ENCODE measurements at regions not wholly inside any gene's neighbourhood (a gene's known extent, or its start where the extent isn't known, plus 50 kb on each side); places are given as distances from the start of the nearest gene placed in this dataset.
"Not testable (repeated sequence)": the region's sequence is repeated elsewhere in the genome, so short reads cannot be mapped to it uniquely, and the experiment has no call there.

DNA sequence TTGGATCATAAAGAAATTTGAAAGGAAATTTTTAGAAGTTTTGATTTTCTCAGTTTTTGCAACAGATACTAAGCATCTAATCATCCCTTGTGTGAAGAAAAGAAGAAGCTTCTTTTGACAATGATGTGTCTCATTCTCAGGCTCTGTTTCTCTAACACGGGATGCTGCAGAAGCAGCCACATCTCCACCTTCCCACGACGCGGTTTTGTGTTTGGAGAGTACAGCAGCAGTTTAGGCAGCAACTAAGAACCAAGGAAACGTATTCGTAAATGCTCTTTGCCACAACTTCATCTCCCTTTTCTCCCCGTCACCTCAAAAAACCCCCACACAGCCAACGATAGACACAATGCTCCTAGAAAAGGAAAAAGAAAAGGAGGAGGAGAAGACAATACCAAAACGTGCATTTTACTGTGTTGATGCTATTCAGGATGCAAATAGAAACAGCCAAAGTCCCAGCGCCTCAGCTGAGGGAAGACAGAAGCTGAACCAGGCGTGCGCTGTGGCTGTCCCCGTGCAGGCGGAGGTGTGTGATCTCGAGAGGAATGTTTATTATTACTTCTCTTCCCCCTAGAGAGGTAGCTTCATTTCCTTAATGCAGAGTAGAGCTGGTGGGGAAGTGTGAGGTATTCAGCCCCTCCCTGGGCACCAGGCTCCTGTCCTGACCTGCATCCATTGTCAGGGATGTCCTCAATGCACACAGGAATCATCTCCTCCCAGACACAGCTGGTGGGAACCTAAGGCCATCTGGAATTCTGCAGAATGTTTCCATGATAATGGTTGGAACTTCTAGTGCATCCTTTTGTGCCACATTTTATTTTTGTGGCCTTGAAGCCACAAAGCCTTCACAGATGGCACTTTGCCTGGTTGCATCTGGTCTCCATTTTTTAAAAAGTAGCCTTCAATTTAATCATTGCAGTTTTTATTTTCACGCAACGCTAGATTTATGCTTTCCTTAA, 174.6 kb upstream of the KLF6 start:
- DNase-seq (ENCODE audit: low read depth in 2 of 2) = no peak

DNA sequence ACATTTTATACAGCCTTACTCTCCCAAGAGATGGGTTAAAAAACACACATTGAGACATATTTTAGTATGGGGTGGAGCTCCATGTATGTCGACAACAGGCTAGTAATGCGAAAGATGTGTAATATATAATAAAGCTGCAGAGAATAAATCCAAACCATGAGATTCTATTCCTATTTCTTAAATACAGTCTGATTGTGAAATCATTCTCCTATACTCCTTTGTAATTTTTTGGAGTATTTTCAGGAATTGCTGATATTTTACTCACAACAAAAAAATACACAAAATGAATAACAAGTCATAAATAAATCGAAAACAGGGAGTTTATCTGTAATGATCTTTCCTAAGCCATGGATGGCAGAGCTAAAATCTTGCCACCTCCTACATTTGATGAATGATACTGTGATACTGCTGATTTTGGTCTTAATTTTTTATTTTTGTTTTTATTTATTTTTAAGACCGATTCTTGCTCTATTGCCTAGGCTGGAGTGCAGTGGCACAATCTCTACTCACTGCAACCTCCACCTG, 173.5 kb upstream of the KLF6 start:
- DNase-seq (ENCODE audit: low read depth in 2 of 2) = no peak

DNA sequence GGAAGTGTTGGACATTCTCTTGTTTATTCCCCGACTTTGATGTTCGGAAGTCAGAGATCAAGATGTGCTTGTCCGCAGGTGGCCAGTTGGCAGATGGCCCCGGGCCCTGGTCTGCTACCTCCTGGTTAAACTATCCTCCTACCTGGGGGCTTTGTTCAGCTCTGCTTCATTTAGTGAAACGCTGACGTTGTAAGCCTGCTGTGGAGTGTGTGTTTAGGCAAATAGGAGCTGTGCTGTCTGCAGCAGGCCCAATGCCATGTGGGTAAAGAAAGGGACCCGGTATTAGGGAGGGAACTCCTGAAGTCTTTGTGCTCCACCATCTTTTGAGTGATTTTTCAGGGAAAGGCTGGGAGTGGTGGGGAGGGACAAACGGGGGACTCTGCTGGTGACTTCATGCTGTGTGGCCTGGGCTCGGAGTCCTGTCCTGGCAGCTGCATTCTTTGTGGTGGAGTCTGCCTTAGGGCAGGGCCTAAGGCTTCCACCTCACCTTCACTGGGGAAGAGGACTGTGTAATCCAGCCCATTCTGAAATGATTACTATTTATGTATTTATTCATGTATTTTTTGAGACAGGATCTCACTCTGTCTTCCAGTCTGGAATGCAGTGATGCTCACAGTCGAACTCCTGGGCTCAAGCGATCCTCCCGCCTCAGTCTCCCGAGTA, 171.1 kb upstream of the KLF6 start:
- no peak for DNase-seq (ENCODE audit: low read depth in 2 of 2)

DNA sequence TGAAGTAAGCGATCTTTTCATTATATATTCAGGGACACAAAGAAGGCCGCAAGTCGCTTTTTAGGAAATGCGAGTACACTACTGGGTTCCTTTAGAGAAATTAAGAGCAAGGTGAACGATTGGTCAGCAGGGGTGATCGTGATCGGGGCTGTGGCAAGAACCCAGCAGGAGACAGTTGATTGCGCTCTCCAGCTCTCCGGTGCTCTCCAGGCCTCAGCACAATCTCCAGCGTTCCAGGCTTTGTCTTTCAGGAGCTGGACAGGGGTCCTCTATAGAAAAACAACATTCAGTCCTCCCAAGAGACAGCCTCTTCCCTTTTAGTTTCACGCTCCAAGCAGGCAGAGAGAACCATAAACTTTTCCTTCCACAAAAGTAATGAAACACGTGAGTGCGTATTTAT, 170.5 kb upstream of the KLF6 start:
- no peak for DNase-seq (ENCODE audit: low read depth in 2 of 2)

DNA sequence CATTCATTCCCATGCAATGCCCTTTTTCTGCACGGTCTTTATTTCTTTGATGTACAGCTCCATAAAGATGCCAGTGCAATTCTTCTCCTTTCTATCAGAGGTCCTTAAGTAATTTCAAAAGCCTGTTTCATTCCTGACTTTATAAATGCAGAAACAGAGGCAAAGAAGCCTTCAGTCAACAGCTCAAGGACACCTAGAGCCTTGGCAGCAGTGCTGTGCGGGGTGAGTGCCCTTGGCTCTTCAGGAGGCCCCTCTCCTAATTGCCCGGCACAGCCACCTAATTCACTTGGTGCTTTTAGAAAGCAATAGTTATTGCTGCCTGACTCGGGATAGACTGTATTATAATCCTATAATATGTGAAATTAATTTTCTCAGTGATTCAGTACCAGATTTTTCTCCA, 169.6 kb upstream of the KLF6 start:
- DNase-seq (ENCODE audit: low read depth in 2 of 2) = no peak

DNA sequence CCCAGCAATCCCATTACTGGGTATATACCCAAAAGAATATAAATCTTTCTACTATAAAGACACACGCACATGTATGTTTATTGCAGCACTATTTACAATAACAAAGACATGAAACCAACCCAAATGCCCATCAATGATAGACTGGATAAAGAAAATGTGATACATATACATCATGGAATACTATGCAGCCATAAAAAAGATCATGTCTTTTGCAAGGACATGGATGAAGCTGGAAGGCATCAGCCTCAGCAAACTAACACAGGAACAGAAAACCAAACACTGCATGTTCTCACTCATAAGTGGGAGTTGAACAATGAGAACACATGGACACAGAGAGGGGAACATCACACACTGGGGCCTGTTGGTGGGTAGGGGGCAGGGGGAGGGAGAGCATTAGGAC, 169.0 kb upstream of the KLF6 start:
- not testable (repeated sequence) for DNase-seq (ENCODE audit: low read depth in 2 of 2)

DNA sequence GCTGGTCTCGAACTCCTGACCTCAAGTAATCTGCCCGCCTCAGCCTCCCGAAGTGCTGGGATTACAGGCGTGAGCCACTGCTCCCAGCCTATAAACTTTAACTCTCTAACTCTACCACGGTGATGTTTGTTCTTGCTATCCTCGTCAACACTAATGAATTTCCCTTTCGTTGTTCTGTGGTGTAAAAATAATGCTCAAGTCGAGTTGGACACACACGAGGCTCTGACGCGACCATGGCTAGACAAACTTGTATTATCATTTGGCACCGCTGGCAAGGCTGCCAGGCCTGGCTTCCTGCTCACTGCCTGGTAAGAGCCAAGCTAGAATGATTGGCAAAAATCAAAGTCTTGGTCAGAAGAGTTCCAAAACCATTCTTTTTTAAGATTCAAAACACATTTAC, 167.0 kb upstream of the KLF6 start:
- DNase-seq (ENCODE audit: low read depth in 2 of 2) = no peak

DNA sequence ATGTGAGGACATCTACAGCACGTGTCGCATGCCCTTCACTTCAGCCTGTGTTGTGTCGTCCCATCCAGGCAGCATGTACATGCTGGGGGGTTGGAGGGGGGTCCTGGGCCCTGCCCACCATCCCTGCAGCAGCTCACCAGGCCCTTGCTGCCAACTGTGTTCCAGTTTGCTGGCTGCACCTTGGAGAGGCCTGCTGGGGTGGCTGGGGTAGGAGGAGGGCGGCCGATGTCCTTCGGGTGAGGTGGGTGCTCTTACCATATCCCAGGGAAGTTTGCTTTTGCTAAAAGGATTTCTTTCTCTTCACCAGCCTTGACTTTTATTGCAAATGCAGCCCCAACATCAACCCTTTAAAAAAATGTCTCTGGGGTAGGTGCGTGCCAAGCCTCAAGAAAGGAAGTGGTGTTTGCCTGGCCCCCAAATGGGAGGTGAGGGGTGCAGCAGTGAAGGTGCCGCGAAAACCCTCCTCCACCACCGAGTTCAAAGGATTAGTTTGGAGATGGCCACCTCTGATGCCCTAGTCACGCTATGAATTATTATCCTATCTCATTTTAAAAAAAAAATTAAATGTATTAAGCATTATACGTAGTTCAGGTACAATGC, 165.8 kb upstream of the KLF6 start:
- DNase-seq (ENCODE audit: low read depth in 2 of 2) = no peak

DNA sequence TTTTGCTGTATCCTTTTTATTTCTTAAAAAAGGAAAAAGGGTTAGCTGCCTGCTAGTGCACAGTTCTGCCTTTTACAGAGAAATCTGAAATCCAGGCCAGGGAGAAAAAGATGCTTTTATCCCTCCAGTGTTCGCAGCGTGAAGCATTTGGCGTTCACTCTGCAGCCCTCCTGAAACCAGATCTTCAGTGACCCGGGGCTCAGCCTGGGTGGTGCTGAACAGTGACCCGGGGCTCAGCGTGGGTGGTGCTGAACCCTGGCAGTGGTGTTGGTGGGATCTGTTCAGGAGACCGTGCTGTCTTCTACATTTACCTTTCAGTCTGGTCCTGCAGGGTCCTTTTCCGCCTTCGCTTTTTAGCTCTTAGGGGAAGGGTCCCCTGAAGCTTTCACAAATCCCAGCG, 164.7 kb upstream of the KLF6 start:
- no peak for DNase-seq (ENCODE audit: low read depth in 2 of 2)

DNA sequence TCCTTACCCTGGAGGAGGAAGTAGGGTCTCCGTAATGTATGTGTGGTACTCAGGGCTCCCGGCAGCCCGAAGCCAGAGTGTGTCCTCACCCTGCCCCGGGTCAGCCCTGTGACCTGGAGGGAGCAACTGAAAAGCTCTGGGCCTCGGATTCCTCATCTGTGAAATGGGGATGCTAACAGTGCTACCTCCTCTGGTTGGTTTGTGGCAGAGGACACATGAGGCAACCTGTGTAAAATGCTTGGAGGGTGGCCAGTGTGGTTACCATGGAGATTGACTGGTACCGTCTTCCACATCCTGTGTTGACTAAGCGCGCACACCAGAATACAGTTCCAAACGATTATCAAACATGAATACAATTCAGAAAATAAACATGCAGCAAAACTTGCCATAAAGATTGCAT, 163.8 kb upstream of the KLF6 start:
- DNase-seq (ENCODE audit: low read depth in 2 of 2) = no peak

DNA sequence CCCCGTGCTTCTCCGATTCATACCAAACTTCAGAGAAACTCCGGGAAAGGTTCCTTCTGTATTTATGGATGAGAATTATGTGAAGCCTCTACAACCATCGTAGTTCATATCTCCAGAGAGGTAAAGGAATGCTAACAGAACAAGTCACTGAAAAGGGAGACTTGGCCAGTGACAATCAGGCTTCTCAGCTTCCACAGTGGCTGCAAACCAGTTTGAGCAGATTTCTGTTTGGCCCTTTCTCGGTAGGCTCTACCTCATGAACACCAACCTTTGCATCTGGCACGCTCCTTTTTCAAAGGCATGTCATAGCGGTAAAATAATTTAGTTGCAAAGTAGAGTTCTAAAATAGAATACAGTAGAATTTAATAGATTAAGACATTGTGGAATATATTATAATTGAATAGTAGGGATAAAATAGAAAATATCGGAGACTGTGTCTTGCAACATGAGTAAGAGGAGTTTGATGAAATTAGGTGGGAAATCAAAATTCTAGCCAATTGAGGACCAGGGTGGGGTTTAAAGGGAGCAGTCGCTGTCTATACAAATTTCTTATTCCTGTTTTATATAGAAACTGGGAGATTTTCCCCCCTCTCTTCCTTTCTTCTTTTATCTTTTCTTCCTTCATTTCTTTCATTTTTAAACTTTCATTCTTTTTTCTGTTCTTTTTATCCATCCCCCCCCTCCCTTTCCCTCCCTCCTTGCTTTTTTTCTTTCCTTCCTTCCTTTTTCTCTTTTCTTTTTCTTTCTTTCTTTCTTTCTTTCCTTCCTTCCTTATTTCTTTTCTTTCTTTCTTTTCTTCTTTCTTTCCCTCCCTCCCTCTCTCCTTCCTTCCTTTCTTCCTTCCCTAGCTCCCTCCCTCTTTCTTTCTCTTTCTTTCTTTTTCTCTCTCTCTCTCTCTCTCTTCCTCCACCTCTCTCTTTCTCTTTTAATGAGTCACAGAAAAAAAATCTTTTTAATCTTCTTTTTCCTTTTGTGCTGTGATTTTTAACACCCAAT, 161.5 kb upstream of the KLF6 start:
- DNase-seq (ENCODE audit: low read depth in 2 of 2) = no peak

DNA sequence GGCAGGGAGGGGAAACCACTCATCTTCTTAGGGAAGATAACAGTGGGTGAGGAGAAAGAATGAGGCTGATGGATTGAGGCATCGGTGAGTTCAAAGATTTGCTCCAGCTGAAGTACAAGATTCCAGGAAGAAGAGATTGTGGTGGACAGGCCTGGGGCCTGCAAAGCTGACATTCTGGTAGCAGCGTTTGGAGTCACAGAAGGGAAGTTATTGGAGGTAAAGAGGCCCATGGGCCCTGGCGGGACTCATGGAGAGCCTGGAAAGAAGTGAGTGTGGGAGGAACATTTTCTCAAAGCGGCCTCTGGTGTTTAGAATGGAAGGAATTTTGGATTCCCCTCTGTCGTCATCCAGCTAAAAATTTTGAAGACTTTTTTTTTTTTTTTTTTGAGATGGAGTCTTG, 160.0 kb upstream of the KLF6 start:
- DNase-seq (ENCODE audit: low read depth in 2 of 2) = no peak

DNA sequence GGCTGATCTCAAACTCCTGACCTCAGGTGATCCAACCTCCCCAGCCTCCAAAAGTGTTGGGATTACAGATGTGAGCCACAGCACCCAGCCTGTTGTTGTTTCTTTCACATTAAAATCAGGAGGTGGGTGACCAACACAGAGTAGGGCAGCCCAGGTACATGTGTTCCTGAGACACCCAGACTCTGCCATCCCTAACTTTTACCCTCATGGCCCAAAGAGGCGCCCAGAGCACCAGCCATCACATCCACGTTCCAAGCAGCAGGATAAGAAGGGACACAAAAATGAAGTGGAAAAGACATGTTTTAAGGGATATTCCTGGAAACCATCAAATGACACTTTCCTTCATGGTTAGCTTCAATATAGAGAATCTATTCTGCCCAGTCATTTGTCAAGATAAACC, 159.6 kb upstream of the KLF6 start:
- no peak for DNase-seq (ENCODE audit: low read depth in 2 of 2)

DNA sequence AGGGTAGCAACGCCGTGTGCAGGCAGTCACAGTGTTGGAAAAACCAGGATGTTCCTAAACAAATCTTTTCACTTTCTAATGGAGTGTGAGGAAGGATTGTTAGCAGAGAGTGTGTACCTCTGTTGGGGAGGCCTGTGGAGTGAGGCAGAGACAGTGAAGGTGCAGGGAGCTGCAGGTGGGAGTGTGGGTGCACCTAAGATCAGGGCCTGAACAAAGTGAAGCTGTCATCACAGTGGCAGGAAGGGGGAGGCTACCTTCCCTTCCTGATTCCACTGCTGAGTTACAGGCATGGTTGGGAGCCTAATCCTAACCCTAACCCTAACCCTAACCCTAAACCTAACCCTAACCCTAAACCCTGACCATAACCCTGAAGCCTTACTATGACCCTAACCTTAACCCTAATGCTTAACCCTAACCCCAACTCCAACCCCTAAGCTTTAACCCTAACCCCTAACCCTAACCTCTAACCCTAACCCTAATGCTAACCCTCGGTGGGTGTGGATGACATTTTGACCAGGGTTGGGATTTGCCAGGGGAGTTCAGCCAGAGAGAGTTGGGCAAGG, 158.8 kb upstream of the KLF6 start:
- no peak for DNase-seq (ENCODE audit: low read depth in 2 of 2)

DNA sequence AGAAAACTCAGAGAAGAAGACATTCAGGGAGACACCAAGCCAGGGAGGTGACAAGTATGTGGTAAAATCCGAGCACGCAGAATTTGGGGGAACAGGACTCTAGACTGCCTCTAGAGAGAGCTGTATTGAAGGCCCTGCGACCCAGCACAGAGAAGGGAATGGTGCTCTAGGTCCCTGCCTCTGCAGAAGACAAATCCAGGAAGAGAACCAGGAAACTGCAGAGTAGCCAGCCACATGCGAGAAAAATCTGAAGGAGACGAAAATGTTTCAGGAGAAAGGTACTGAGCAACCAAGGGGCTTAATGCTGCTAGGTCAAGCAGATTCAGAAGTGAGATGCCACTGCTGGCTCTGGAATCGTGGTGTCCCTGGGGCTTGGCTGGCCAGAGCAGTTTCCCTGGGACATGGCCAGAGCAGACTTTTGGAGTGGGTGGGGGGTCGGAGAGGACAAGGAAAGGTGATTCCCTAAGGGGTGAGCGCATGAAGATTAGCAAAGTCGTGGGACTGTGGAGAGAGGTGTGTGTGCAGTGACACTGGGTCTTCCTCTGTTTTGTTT, 158.0 kb upstream of the KLF6 start:
- no peak for DNase-seq (ENCODE audit: low read depth in 2 of 2)

DNA sequence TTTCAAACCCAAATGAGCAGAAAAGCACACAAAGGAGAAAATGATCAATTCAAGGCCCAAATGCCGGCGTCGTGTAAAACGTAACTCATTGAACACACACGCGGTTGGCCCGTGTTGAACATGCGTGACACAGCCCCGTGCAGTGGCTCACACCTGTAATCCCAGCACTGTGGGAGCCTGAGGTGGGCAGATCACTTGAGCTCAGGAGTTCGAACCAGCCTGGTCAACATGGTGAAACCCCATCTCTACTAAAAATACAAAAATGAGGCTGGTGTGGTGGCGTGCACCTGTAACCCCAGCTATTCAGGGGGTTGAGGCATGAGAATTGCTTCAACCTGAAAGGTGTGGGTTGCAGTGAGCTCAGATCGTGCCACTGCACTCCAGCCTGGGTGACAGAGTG, 156.7 kb upstream of the KLF6 start:
- no peak for DNase-seq (ENCODE audit: low read depth in 2 of 2)

DNA sequence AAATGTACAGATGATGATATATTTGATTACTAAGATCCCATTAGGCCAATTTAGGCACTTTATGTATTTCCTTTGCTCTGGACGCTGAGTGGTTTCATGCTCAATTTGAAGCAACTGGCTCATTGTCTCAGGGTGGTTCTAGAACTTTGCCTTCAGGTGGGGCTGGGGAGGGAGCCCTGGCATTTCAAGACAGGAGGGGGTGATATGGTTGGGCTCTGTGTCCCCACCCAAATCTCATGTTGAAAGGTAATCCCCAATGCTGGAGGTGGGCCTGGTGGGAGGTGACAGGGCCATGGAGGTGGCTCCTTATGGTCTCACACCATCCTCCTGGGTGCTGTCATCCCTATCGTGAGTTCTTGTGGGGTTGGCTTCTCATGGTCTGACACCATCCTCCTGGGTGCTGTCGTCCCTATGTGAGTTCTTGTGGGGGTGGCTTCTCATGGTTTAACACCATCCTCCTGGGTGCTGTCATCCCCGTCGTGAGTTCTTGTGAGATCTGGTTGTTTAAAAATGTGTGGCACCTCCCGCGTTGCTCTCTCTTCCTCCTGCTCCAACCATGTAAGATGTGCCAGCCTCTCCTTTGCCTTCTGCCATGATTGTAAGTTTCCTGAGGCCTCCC, 151.5 kb upstream of the KLF6 start:
- no peak for DNase-seq (ENCODE audit: low read depth in 2 of 2)

DNA sequence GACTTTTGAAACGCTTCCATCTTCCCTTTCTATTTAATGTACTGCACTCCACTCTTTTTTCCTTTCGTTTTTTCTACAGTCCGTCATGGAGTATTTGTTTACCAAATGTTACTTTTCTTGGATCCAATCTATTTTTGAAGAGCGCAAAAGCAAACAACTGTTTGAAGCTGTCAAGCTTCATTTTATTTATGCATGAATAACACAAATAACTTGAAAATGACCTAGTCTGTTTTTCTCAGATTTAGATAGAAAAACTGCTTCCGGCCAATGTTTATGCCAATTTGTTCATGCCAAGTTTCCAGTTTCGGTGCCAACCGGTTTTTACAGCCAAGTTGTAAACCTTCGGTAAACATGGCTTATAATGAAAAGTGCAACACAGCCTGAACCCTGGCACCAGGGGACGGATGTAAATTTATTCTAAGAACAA, 150.9 kb upstream of the KLF6 start:
- DNase-seq (ENCODE audit: low read depth in 2 of 2) = no peak

DNA sequence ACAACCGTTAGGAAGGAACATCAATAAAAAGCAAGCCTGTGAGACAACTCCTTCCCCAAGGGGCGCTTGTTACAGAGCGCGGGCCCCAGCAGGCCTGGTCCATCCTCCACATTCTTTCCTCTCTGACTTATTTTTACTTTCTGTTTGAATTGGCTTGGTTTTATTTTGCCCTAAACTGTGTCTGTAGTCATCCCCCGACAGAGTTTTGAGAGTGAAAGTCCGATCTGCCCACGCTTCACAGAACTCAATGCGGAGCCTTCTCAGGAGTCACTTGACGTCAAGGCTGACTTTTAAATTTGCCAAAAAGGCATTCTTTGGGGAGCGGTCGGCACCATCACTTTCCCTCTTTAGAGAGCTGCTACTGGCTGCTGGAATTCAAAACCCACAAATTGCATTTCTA, 150.1 kb upstream of the KLF6 start:
- no peak for DNase-seq (ENCODE audit: low read depth in 2 of 2)

DNA sequence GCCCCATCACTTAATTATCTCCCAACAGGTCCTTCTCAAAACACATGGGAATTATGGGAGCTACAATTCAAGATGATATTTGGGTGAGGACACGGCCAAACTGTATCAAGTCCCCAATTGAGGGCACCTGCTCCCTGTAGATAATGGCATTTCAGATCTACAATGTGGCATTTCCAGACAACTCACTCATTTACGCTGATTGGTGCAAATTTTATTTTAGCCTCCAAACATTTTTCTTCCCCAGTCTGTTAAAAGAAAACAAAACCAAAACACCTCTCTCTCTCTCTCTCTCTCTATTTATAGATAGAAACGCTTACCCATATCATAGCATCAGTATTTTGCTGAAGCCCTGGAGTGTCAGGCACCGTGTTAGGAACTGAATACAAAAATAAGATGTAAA, 148.7 kb upstream of the KLF6 start:
- DNase-seq (ENCODE audit: low read depth in 2 of 2) = no peak

Measured in fibroblast of skin of left biceps (primary cell).